ENCODE measurements at regions not wholly inside any gene's neighbourhood (a gene's known extent, or its start where the extent isn't known, plus 50 kb on each side); places are given as distances from the start of the nearest gene placed in this dataset.
"Not testable (repeated sequence)": the region's sequence is repeated elsewhere in the genome, so short reads cannot be mapped to it uniquely, and the experiment has no call there.

DNA sequence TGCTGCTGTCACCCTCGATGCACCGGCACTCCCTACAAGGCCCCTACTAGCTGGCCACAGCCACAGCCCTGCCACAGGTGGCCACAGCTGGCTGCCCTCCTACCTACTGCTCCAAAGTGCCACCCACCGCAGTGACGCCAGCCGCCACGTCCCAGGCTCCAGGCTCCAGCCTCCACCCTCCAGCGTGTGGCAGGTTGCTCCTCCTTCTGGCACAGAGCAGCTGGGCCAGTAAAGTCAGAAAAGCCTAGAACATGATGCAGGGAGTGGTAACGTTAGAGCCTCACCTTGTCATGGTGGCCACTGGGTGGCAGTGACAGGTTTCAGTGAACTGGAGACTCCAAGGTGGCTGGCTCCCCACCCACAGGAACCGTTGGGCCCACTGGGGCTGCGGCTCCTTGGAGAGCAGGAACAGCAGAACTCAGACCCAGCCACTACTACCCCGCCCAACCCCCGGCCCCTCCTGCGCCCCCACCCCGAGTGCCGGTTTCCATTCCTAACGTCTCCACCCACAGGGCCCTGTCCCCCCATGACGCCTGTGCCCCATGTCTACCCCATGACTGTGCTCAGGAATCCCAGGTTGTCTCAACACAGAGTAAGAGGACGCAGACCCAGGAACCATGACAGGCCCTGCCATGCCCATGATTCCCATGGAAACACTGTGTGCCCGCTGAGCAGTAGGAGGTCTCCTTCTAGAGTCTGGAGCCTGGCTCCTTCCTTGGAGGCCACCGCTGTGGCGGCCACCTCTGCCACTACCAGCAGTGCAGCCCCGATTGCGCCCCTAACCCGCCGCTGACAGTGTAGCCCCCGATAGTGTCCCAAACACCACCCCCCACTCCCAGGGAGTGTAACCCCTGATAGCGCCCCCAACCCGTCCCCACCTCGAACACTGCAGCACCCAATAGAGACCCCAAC is 52.3 kb upstream of the ZNF33B start:
- DNase-seq: peak; percentile 31

DNA sequence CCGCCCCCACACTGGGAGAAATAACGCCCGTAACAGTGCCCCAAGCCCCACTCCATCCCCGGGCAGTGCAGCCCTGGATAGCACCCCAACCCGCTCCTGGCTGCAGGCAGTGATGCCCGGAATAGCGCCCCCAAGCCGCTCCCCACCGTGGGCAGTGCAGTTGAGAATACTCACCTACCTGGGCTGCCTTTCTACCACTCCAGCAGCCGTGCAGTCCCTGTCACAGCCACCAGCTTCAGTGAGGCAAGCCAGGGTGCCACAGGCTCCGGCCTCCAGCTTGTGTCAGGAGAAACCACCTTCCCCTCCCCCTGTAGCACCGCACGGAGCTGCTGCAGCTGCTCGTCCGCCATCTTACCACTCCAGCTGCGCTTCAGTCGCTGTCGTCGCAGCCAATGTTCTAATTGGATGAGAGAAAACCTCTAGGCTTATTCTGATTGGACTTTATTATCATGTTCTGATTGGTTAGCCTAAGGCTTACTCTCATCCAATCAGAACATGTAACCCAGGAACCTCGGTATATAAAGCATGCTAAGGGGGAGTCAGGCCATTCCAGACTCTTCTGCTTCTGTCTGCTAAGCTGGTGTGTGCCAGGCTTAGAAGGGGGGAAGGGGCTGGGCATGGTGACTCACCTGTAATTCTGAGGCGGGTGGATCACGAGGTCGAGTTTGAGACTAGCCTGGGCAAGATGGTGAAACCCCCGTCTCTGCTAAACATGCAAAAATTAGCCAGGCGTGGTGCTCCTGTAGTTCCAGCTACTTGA is 53.2 kb upstream of the ZNF33B start:
- DNase-seq: peak; percentile 93

DNA sequence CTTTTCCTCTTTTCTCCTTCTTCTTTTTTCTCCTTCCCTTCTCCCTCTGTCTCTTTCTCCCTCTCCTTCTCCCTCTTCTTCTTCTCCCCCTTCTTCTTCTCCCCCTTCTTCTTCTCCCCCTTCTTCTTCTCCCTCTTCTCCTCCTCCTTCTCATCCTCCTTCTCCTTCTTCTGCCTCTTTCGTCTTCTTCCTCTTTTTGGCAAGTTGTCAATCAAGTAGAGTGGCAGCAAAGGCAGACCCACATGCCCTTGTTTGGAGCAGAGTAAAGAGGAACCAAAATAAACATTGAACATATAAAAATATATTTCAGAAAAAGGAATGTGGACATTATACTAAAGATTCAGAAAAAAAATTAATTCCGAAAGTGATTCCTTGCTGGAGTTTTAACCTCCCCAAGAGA is 59.6 kb upstream of the ZNF33B start:
- DNase-seq: no peak

DNA sequence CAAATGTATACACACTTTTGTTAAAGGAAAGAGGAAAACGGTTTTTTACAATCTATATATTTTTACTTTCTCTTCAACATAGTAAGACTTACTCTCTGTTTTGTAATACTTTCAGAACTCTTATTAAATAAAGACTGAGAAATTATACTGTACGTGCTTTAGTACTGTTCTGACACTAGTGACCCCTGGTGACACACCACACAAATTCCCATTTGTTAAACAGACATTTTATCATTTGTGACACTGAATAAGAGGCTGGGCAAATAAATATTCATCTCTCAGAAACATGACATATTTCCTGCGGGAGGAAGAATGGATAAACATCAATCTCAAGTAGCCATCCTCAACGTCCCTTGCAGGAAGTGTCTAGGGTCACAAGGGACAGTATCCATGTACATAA is 68.9 kb upstream of the ZNF33B start:
- DNase-seq: no peak

DNA sequence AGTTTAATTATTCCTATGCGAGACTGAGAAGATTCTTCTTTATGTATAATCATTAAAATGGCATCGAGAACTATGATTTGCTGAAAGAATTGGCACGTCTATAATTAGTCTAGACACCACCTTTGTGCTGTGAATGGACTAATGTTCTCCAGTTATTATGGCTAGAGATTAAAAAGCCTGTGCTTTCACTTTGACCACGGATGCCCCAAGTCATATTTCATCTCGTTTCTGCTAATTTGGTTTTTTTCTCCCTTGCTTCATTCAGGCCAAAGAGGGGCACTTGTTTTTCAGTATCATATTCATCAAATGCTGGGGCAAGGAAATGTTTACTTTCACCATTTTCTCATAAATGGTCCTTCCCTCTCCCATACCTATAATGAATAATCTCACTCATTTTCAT is 63.3 kb upstream of the BMS1 start:
- DNase-seq: not testable (repeated sequence)

DNA sequence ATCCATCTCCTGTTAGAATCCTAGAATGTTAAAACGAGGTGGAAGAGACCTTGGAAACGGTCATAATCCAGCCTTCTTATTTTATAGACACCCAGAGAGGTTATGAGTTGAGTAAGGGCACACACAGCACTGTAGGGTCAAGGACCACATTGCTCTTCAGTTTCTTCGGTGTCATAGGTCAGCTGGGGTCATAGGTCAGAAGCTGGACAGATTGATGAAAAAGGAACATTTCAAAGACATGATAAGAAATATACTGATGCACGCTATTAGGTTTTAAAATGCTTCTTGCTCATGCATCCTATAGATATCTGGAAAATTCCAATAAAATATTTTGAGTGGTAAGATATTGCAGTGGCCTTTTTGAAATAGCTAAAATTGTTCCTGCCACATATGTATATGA is 60.0 kb upstream of the BMS1 start:
- DNase-seq: no peak

DNA sequence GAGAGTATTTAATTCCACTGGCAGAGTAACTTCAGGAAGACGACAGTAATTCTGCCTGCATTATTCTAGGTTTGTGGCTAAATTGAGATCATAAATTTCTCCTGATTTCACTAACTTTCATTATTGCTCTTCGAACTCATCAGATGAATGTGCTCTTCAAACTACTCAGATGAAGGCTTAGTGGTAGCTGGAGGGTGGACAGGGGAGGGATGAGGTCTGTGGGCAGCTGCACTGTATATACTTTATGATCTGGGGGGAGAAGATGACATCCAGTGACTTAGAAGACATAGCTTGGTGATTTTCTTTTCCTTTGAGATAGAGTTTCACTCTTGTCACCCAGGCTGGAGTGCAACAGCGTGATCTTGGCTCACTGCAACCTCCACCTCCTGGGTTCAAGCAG is 59.0 kb upstream of the BMS1 start:
- DNase-seq: not testable (repeated sequence)

DNA sequence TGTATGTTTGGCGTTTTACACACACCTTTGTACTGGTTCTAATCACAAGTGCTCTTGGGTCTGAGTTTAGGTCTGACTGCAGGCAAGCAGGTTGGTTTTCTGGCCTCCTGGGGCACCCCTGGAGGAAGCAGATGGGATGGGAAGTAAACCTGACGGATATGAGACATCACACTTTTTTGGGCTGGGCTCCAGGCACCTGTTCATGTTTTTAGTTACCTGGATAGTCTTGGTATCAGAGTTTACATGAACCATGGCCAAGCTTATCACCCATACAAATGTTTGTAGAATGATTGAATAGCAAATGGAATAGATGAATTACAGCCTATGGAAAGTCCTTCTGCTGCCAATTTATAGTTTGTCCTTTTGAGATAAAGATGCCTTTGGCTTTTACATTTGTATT is 57.9 kb upstream of the BMS1 start:
- DNase-seq: not testable (repeated sequence)

DNA sequence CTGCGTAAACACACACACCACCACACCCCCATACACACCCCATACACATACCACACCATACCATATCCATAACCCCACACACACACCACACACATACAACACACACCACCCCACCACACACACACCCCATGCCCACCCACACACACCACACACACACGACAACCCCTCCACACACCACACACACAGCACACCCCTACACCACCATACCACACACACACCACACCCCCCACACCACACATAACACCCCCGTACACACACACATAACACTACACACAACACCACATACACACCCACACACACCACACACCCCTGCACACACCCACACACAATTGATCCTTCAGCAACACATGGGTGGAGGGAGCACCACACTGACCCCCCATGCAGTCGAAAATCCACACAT is 50.3 kb upstream of the BMS1 start:
- DNase-seq: no peak

Measured in NCI-H1092 treated with DMSO at 0.1 percent for 48 hours (cell line).